ENCODE measurements at regions not wholly inside any gene's neighbourhood (a gene's known extent, or its start where the extent isn't known, plus 50 kb on each side); places are given as distances from the start of the nearest gene placed in this dataset.

DNA sequence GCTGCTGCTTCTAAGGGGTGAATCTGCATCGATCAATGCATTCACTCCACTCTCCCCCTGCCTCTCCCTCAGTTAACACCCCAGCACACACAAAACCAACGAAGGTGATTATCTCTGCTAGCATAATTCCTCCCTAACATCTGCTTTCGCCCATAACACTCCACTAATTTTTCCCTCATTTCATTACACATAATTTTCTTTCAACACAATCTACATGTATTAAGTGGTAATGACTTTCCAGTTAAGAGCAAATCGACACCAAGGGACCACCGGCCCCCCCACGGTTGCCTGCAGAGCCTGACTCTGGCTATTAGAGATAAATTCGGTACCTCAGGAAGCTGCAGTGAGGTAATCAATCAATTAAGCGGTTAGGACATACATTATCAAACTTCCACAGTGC, 1115.6 kb downstream of the BCL11B start:
- Histone ChIP-seq H3K36me3 (ENCODE audit: control insufficient read depth in 2 of 3, insufficient read depth in 3 of 3, low read length in 3 of 3) (no peaks in the 10 kb centered on the region), H3K9me3 (ENCODE audit: control insufficient read depth in 2 of 3, insufficient read depth in 1 of 3, low read length in 3 of 3) (no peaks in the 10 kb centered on the region), H3K9ac (ENCODE audit: low read length in 3 of 3) (no peak overlapping the region), H3K4me1 (ENCODE audit: control insufficient read depth in 2 of 3, insufficient read depth in 2 of 3, low read depth in 1 of 3, low read length in 3 of 3) (no peaks in the 10 kb centered on the region), H3K27me3 (ENCODE audit: control insufficient read depth, insufficient read depth, low read length) (no peaks in the 10 kb centered on the region), H3K27ac (ENCODE audit: low read depth in 2 of 2, low read length in 2 of 2) (no peak overlapping the region), H3K4me3 (ENCODE audit: low read length in 3 of 3) (no peak overlapping the region)
- intact Hi-C loops (cut with DNase I), result no loop called here
- FAIRE-seq (no peak), DNase-seq (no peak)
- TF ChIP-seq, protein P1, sequence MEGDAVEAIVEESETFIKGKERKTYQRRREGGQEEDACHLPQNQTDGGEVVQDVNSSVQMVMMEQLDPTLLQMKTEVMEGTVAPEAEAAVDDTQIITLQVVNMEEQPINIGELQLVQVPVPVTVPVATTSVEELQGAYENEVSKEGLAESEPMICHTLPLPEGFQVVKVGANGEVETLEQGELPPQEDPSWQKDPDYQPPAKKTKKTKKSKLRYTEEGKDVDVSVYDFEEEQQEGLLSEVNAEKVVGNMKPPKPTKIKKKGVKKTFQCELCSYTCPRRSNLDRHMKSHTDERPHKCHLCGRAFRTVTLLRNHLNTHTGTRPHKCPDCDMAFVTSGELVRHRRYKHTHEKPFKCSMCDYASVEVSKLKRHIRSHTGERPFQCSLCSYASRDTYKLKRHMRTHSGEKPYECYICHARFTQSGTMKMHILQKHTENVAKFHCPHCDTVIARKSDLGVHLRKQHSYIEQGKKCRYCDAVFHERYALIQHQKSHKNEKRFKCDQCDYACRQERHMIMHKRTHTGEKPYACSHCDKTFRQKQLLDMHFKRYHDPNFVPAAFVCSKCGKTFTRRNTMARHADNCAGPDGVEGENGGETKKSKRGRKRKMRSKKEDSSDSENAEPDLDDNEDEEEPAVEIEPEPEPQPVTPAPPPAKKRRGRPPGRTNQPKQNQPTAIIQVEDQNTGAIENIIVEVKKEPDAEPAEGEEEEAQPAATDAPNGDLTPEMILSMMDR (IDR thresholded peaks at IDR 0.05; ENCODE audit: borderline replicate concordance, extremely low read depth, insufficient read depth), result no peak

DNA sequence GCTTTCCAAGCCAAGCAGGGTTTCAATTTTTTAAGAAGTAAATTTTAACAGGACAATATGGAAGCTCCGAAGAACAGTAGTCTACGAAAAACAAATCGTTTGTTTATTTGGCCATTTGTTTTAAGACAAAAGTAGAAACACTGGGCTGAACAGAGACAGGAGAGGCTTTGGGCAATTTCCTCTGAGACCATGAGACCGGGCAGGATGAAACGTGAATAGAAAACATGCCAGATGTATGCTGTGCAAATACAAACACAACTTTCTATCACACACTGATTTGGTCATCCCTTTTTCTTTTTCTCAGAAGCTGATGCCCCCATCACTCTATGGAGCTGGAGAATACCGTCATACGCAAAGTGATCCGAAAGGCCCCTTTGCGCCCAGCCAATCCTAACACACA, 1111.1 kb downstream of the BCL11B start:
- H3K9me3 ChIP-seq (ENCODE audit: control insufficient read depth in 2 of 3, insufficient read depth in 1 of 3, low read length in 3 of 3), result no peaks in the 10 kb centered on the region
- intact Hi-C loops (cut with DNase I), result no loop called here
- H3K9ac ChIP-seq (ENCODE audit: low read length in 3 of 3), result no peak overlapping the region
- peaks cover 4% of the 10 kb centered on the region for H3K27me3 ChIP-seq (ENCODE audit: control insufficient read depth, insufficient read depth, low read length)
- no peaks in the 10 kb centered on the region for H3K36me3 ChIP-seq (ENCODE audit: control insufficient read depth in 2 of 3, insufficient read depth in 3 of 3, low read length in 3 of 3)
- H3K4me1 ChIP-seq (ENCODE audit: control insufficient read depth in 2 of 3, insufficient read depth in 2 of 3, low read depth in 1 of 3, low read length in 3 of 3), result no peaks in the 10 kb centered on the region
- H3K27ac ChIP-seq (ENCODE audit: low read depth in 2 of 2, low read length in 2 of 2), result no peak overlapping the region
- DNase-seq (no peak), FAIRE-seq (no peak)
- H3K4me3 ChIP-seq (ENCODE audit: low read length in 3 of 3), result no peak overlapping the region
- TF ChIP-seq, protein P1 (IDR thresholded peaks at IDR 0.05; ENCODE audit: borderline replicate concordance, extremely low read depth, insufficient read depth), result no peak

DNA sequence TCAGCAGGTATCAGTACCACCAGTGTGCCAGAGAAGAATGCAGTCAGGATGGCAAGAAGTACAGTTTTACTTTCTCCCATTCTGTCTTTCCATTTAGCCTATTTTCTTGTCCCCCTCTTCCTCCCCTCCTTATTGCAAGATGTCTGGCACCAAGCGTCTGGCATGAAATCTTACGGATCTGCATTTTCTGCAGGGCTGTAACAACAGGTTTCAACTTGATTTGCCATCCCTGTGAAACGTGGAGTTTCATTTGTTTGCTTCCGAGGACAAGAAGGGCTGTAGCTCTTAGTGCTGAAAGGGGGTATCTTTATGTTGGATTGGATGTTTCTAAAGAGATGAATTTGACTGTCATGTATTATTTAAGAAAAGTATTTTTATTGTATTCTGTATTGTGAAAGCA, 1110.6 kb downstream of the BCL11B start:
- H3K27me3 ChIP-seq (ENCODE audit: control insufficient read depth, insufficient read depth, low read length), result peaks cover 4% of the 10 kb centered on the region
- H3K4me1 ChIP-seq (ENCODE audit: control insufficient read depth in 2 of 3, insufficient read depth in 2 of 3, low read depth in 1 of 3, low read length in 3 of 3), result no peaks in the 10 kb centered on the region
- no peaks in the 10 kb centered on the region for H3K9me3 ChIP-seq (ENCODE audit: control insufficient read depth in 2 of 3, insufficient read depth in 1 of 3, low read length in 3 of 3)
- H3K36me3 ChIP-seq (ENCODE audit: control insufficient read depth in 2 of 3, insufficient read depth in 3 of 3, low read length in 3 of 3), result no peaks in the 10 kb centered on the region
- intact Hi-C loops (cut with DNase I), result no loop called here
- TF ChIP-seq, protein P1 (IDR thresholded peaks at IDR 0.05; ENCODE audit: borderline replicate concordance, extremely low read depth, insufficient read depth), result no peak
- H3K27ac ChIP-seq (ENCODE audit: low read depth in 2 of 2, low read length in 2 of 2), result no peak overlapping the region
- H3K9ac ChIP-seq (ENCODE audit: low read length in 3 of 3), result no peak overlapping the region
- DNase-seq (no peak), FAIRE-seq (no peak)
- H3K4me3 ChIP-seq (ENCODE audit: low read length in 3 of 3), result no peak overlapping the region

Data from kidney (tissue), 13 donors.